ENCODE measurements at regions not wholly inside any gene's neighbourhood (a gene's known extent, or its start where the extent isn't known, plus 50 kb on each side); places are given as distances from the start of the nearest gene placed in this dataset.
"Not testable (repeated sequence)": the region's sequence is repeated elsewhere in the genome, so short reads cannot be mapped to it uniquely, and the experiment has no call there.

DNA sequence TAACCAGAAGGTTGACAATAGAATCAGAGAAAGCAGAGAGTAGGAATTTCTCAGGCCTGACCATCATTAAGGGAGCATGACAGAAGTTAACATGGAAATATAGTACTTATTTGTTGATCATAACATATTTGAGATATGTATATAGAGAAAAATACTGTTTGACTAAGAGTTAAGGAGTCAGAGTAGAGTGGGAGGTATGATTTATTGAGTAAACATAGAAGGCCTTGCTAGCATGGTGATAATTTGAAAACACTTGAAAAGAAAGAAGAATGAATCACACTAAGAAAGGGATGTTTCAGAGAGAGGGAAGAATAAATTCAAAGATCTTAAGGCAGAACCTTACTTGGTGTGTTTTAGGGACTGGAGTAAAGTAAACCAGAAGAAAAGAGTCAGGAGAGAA lies 437.2 kb upstream of the TECRL start:
- no peaks in the 10 kb centered on the region for H3K27me3 ChIP-seq (ENCODE audit: control insufficient read depth, insufficient read depth, low read length)
- no peaks in the 10 kb centered on the region for H3K36me3 ChIP-seq (ENCODE audit: control insufficient read depth, insufficient read depth, low read length)
- H3K9me3 ChIP-seq (ENCODE audit: control insufficient read depth, insufficient read depth, low read depth, low read length) = no peaks in the 10 kb centered on the region
- H3K27ac ChIP-seq (ENCODE audit: low read depth, low read length) = no peak overlapping the region
- H3K4me1 ChIP-seq (ENCODE audit: control insufficient read depth, insufficient read depth, low read length) = peaks cover 3% of the 10 kb centered on the region; the same call in 1 of the 2 replicates
- no peak overlapping the region for H3K4me3 ChIP-seq (ENCODE audit: low read depth, low read length)
- H3K9ac ChIP-seq (ENCODE audit: low read length) = no peak overlapping the region

DNA sequence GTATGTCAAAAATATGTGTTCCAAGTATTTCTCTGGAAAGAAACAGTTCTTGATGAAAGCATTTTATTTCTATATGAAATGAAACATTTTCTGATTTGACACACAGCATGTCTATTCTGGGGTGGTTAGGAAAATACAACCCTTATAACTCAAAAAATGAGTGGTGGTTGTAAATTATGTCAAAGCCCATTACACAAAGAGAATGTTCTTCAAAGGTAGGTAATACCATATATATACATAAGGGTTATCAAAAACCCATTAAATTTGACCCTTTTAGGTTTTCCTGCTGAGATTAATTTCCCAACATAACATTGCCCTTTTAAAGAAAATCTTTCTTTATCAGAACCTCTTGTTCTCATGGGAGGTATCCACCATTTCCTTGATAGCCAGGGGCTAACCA lies 420.5 kb upstream of the TECRL start:
- no peaks in the 10 kb centered on the region for H3K36me3 ChIP-seq (ENCODE audit: control insufficient read depth, insufficient read depth, low read length)
- no peaks in the 10 kb centered on the region for H3K4me1 ChIP-seq (ENCODE audit: control insufficient read depth, insufficient read depth, low read length)
- no peaks in the 10 kb centered on the region for H3K27me3 ChIP-seq (ENCODE audit: control insufficient read depth, insufficient read depth, low read length)
- H3K9me3 ChIP-seq (ENCODE audit: control insufficient read depth, insufficient read depth, low read depth, low read length) = no peaks in the 10 kb centered on the region
- no peak overlapping the region for H3K27ac ChIP-seq (ENCODE audit: low read depth, low read length)
- H3K4me3 ChIP-seq (ENCODE audit: low read depth, low read length) = no peak overlapping the region
- H3K9ac ChIP-seq (ENCODE audit: low read length) = no peak overlapping the region

GRCh38 chr4:64824591-64824990 lies 415.3 kb upstream of the TECRL start:
- H3K9ac ChIP-seq (ENCODE audit: low read length) = no peak overlapping the region
- no peak overlapping the region for H3K4me3 ChIP-seq (ENCODE audit: low read depth, low read length)
- no peaks in the 10 kb centered on the region for H3K9me3 ChIP-seq (ENCODE audit: control insufficient read depth, insufficient read depth, low read depth, low read length)
- H3K27ac ChIP-seq (ENCODE audit: low read depth, low read length) = no peak overlapping the region
- no peaks in the 10 kb centered on the region for H3K4me1 ChIP-seq (ENCODE audit: control insufficient read depth, insufficient read depth, low read length)
- H3K27me3 ChIP-seq (ENCODE audit: control insufficient read depth, insufficient read depth, low read length) = no peaks in the 10 kb centered on the region
- H3K36me3 ChIP-seq (ENCODE audit: control insufficient read depth, insufficient read depth, low read length) = no peaks in the 10 kb centered on the region

GRCh38 chr4:64822405-64822804 lies 413.2 kb upstream of the TECRL start:
- H3K9ac ChIP-seq (ENCODE audit: low read length) = no peak overlapping the region
- H3K4me3 ChIP-seq (ENCODE audit: low read depth, low read length) = no peak overlapping the region
- no peak overlapping the region for H3K27ac ChIP-seq (ENCODE audit: low read depth, low read length)
- H3K4me1 ChIP-seq (ENCODE audit: control insufficient read depth, insufficient read depth, low read length) = no peaks in the 10 kb centered on the region
- H3K36me3 ChIP-seq (ENCODE audit: control insufficient read depth, insufficient read depth, low read length) = no peaks in the 10 kb centered on the region
- H3K9me3 ChIP-seq (ENCODE audit: control insufficient read depth, insufficient read depth, low read depth, low read length) = no peaks in the 10 kb centered on the region
- no peaks in the 10 kb centered on the region for H3K27me3 ChIP-seq (ENCODE audit: control insufficient read depth, insufficient read depth, low read length)

GRCh38 chr4:64821219-64821976 lies 412.1 kb upstream of the TECRL start:
- H3K27me3 ChIP-seq (ENCODE audit: control insufficient read depth, insufficient read depth, low read length) = no peaks in the 10 kb centered on the region
- H3K9ac ChIP-seq (ENCODE audit: low read length) = no peak overlapping the region
- H3K4me1 ChIP-seq (ENCODE audit: control insufficient read depth, insufficient read depth, low read length) = no peaks in the 10 kb centered on the region
- H3K27ac ChIP-seq (ENCODE audit: low read depth, low read length) = no peak overlapping the region
- no peak overlapping the region for H3K4me3 ChIP-seq (ENCODE audit: low read depth, low read length)
- no peaks in the 10 kb centered on the region for H3K36me3 ChIP-seq (ENCODE audit: control insufficient read depth, insufficient read depth, low read length)
- H3K9me3 ChIP-seq (ENCODE audit: control insufficient read depth, insufficient read depth, low read depth, low read length) = no peaks in the 10 kb centered on the region

DNA sequence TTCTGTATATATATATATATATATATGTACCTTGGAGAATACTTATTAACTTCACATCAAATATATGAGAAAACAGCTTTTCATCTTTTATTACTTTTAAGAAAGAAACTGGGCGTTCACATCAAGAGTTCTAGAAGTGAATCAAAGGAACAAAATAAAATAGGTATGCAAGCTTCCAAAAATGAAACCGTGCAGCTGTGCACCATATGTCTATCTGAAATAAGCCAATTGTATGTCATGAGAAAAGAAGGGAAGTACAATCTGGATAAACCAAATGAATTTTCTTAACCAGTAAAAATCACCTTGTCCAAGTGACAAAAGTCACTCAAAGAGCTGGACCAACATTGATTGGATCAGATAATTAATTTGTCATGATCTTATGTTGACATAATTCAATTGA lies 405.4 kb upstream of the TECRL start:
- Histone ChIP-seq H3K27ac (ENCODE audit: low read depth, low read length) (no peak overlapping the region), H3K36me3 (ENCODE audit: control insufficient read depth, insufficient read depth, low read length) (no peaks in the 10 kb centered on the region), H3K27me3 (ENCODE audit: control insufficient read depth, insufficient read depth, low read length) (no peaks in the 10 kb centered on the region), H3K4me1 (ENCODE audit: control insufficient read depth, insufficient read depth, low read length) (no peaks in the 10 kb centered on the region), H3K9me3 (ENCODE audit: control insufficient read depth, insufficient read depth, low read depth, low read length) (no peaks in the 10 kb centered on the region), H3K9ac (ENCODE audit: low read length) (no peak overlapping the region), H3K4me3 (ENCODE audit: low read depth, low read length) (no peak overlapping the region)

- Histone ChIP-seq H3K4me1 (ENCODE audit: control insufficient read depth, insufficient read depth, low read length) (no peaks in the 10 kb centered on the region), H3K27me3 (ENCODE audit: control insufficient read depth, insufficient read depth, low read length) (no peaks in the 10 kb centered on the region), H3K27ac (ENCODE audit: low read depth, low read length) (no peak overlapping the region), H3K9ac (ENCODE audit: low read length) (no peak overlapping the region), H3K36me3 (ENCODE audit: control insufficient read depth, insufficient read depth, low read length) (no peaks in the 10 kb centered on the region), H3K4me3 (ENCODE audit: low read depth, low read length) (no peak overlapping the region), H3K9me3 (ENCODE audit: control insufficient read depth, insufficient read depth, low read depth, low read length) (no peaks in the 10 kb centered on the region)
Measured at GRCh38 chr4:64807821-64808220, 398.6 kb upstream of the TECRL start.

GRCh38 chr4:64799751-64800150 lies 390.5 kb upstream of the TECRL start:
- H3K9me3 ChIP-seq (ENCODE audit: control insufficient read depth, insufficient read depth, low read depth, low read length) = no peaks in the 10 kb centered on the region
- H3K4me3 ChIP-seq (ENCODE audit: low read depth, low read length) = no peak overlapping the region
- no peak overlapping the region for H3K27ac ChIP-seq (ENCODE audit: low read depth, low read length)
- no peak overlapping the region for H3K9ac ChIP-seq (ENCODE audit: low read length)
- H3K36me3 ChIP-seq (ENCODE audit: control insufficient read depth, insufficient read depth, low read length) = no peaks in the 10 kb centered on the region
- peaks cover 4% of the 10 kb centered on the region for H3K4me1 ChIP-seq (ENCODE audit: control insufficient read depth, insufficient read depth, low read length)
- no peaks in the 10 kb centered on the region for H3K27me3 ChIP-seq (ENCODE audit: control insufficient read depth, insufficient read depth, low read length)

- not testable (repeated sequence) for H3K4me1 ChIP-seq (ENCODE audit: control insufficient read depth, insufficient read depth, low read length); H3K36me3 ChIP-seq (ENCODE audit: control insufficient read depth, insufficient read depth, low read length); H3K27ac ChIP-seq (ENCODE audit: low read depth, low read length); H3K27me3 ChIP-seq (ENCODE audit: control insufficient read depth, insufficient read depth, low read length); H3K4me3 ChIP-seq (ENCODE audit: low read depth, low read length); H3K9ac ChIP-seq (ENCODE audit: low read length); H3K9me3 ChIP-seq (ENCODE audit: control insufficient read depth, insufficient read depth, low read depth, low read length)
Measured at GRCh38 chr4:64798828-64799227, 389.6 kb upstream of the TECRL start.

- Histone ChIP-seq H3K4me3 (ENCODE audit: low read depth, low read length) (no peak overlapping the region), H3K27me3 (ENCODE audit: control insufficient read depth, insufficient read depth, low read length) (no peaks in the 10 kb centered on the region), H3K4me1 (ENCODE audit: control insufficient read depth, insufficient read depth, low read length) (peaks cover 4% of the 10 kb centered on the region), H3K9me3 (ENCODE audit: control insufficient read depth, insufficient read depth, low read depth, low read length) (no peaks in the 10 kb centered on the region), H3K9ac (ENCODE audit: low read length) (no peak overlapping the region), H3K36me3 (ENCODE audit: control insufficient read depth, insufficient read depth, low read length) (no peaks in the 10 kb centered on the region), H3K27ac (ENCODE audit: low read depth, low read length) (no peak overlapping the region)
Measured at GRCh38 chr4:64796581-64796980, 387.3 kb upstream of the TECRL start.

- H3K9me3 ChIP-seq (ENCODE audit: control insufficient read depth, insufficient read depth, low read depth, low read length) = no peaks in the 10 kb centered on the region
- no peak overlapping the region for H3K9ac ChIP-seq (ENCODE audit: low read length)
- H3K27ac ChIP-seq (ENCODE audit: low read depth, low read length) = no peak overlapping the region
- no peaks in the 10 kb centered on the region for H3K36me3 ChIP-seq (ENCODE audit: control insufficient read depth, insufficient read depth, low read length)
- H3K4me3 ChIP-seq (ENCODE audit: low read depth, low read length) = no peak overlapping the region
- H3K27me3 ChIP-seq (ENCODE audit: control insufficient read depth, insufficient read depth, low read length) = no peaks in the 10 kb centered on the region
- peaks cover 16% of the 10 kb centered on the region; the same call in 1 of the 2 replicates for H3K4me1 ChIP-seq (ENCODE audit: control insufficient read depth, insufficient read depth, low read length)
Measured at GRCh38 chr4:64784125-64784524, 374.9 kb upstream of the TECRL start.

Data from HUES6 (cell line).